ENCODE measurements at regions not wholly inside any gene's neighbourhood (a gene's known extent, or its start where the extent isn't known, plus 50 kb on each side); places are given as distances from the start of the nearest gene placed in this dataset.

- no peak for TF ChIP-seq CTCF (conservative IDR thresholded peaks at IDR 0.05; ENCODE audit: low read depth in 2 of 2)
- no peak for TF ChIP-seq EZH2 (IDR thresholded peaks at IDR 0.05; ENCODE audit: low read depth, unreplicated experiment)
- TF ChIP-seq ZNF462 (CRISPR knock-in tag; IDR thresholded peaks at IDR 0.05): no peak
- no peak for TF ChIP-seq EZH2phosphoT487 (IDR thresholded peaks at IDR 0.05; ENCODE audit: unreplicated experiment)
- no peak for TF ChIP-seq POLR2AphosphoS5 (IDR thresholded peaks at IDR 0.05; ENCODE audit: low read depth)
- no peak for TF ChIP-seq NANOG (IDR thresholded peaks at IDR 0.05; ENCODE audit: borderline replicate concordance)
- TF ChIP-seq ZNF331 (CRISPR knock-in tag; IDR thresholded peaks at IDR 0.05; ENCODE audit: low read depth): no peak
- no peak for TF ChIP-seq ZNF114 (CRISPR knock-in tag; IDR thresholded peaks at IDR 0.05)
- no peak for TF ChIP-seq CREB1 (CRISPR knock-in tag; IDR thresholded peaks at IDR 0.05; ENCODE audit: low read depth)
- TF ChIP-seq REST (IDR thresholded peaks at IDR 0.05; ENCODE audit: unreplicated experiment): no peak
- TF ChIP-seq ETS1 (IDR thresholded peaks at IDR 0.05): no peak
- no peak for TF ChIP-seq JUNB (IDR thresholded peaks at IDR 0.05; ENCODE audit: unreplicated experiment)
Measured at GRCh38 chr6:3665608-3666007, 85.9 kb downstream of the PXDC1 start.
